GM10248 (cell line): ENCODE measurements at regions not wholly inside any gene's neighbourhood (a gene's known extent, or its start where the extent isn't known, plus 50 kb on each side); places are given as distances from the start of the nearest gene placed in this dataset.

Experiments
- CTCF ChIA-PET: fragments of 300-600 bp; sonication (Branson Sonifier 250); formaldehyde crosslinking; extraction: SDS; loops from one replicate; lab custom pipeline; 2021; ENCODE audit warnings: antibody characterized with exemption; lab: Yijun Ruan, JAX
- POLR2A ChIA-PET: fragments of 350-650 bp; sonication (Branson Sonifier 250); formaldehyde crosslinking; extraction: SDS; loops from one replicate; lab custom pipeline; 2020; ENCODE audit warnings: antibody characterized with exemption; lab: Yijun Ruan, JAX
- DNase-seq: peaks from one replicate; pipeline ENCODE4 v3.0.0; 2012; ENCODE audit errors: extremely low spot score
- TF ChIP-seq, protein P1 (sequence below): IDR thresholded peaks from 2 replicates; pipeline ENCODE4 v1.5.1; 2012; ENCODE audit warnings: mild to moderate bottlenecking, low read depth; ENCODE audit errors: extremely low read depth, missing control alignments, control extremely low read depth

DNA sequence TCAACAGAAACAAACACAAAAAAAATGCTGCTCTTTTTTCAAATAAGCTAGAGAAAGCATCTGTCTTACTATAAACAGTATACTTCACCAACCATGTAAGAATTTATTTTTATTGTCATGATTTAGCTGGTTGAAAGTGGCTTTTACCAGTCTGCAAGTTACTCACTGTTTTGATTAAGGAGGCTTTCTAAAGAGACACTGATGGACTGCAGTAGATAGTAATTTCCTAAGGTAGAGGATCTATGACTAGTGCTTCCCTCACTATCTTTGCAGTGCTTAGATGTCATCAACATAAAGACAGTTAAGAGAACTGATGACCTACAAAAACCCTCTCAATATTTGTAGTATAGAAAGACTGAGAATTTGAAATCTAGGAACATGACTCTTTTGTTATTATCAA is 846.2 kb upstream of the AGA start:
- DNase-seq, result no peak
- TF ChIP-seq, protein P1, sequence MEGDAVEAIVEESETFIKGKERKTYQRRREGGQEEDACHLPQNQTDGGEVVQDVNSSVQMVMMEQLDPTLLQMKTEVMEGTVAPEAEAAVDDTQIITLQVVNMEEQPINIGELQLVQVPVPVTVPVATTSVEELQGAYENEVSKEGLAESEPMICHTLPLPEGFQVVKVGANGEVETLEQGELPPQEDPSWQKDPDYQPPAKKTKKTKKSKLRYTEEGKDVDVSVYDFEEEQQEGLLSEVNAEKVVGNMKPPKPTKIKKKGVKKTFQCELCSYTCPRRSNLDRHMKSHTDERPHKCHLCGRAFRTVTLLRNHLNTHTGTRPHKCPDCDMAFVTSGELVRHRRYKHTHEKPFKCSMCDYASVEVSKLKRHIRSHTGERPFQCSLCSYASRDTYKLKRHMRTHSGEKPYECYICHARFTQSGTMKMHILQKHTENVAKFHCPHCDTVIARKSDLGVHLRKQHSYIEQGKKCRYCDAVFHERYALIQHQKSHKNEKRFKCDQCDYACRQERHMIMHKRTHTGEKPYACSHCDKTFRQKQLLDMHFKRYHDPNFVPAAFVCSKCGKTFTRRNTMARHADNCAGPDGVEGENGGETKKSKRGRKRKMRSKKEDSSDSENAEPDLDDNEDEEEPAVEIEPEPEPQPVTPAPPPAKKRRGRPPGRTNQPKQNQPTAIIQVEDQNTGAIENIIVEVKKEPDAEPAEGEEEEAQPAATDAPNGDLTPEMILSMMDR, result no peak
- ChIA-PET CTCF (no interaction called here), POLR2A (no interaction called here)

DNA sequence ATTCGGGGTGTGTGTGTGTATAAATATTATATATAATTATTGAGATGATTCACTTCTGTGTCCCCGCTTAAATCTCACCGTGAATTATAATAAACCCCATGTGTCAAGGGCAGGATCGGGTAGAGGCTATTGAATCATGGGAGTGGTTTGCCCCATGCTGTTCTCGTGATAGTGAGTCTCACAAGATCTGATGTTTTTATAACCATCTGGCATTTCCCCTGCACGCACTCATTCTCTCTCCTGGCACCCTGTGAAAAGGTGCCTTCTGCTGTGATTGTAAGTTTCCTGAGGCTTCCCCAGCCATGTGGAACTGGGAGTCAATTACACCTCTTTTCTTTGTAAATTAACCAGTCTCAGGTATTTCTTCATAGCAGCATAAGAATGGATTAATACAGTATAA is 851.4 kb upstream of the AGA start:
- TF ChIP-seq, protein P1, result no peak
- CTCF ChIA-PET, result interaction anchor here (2.1 kb wide), 1 partner anchor 9 kb away, joined by 7 read pairs; no protein-coding TSS in a partner anchor
- POLR2A ChIA-PET, result no interaction called here
- DNase-seq, result no peak

DNA sequence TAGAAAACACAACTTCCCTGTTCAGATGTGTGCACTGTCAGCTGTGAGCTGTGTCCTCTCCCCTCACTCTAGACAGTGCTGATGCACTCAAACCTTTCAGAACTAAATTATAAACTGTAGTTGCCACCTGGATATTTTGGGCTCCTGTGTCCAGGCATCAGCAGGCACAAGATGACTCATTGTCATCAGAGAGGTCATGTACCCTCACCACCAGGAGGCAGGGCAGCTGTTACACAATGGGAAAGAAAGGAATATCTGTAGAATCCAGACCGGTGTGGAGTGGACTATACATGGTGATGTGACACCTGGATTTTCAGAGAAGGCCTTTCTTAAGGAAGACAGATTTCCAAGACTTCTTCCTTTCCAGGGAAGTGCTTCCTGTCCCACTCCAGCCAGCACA is 854.4 kb upstream of the AGA start:
- ChIA-PET POLR2A (no interaction called here), CTCF (no interaction called here)
- DNase-seq, result no peak

DNA sequence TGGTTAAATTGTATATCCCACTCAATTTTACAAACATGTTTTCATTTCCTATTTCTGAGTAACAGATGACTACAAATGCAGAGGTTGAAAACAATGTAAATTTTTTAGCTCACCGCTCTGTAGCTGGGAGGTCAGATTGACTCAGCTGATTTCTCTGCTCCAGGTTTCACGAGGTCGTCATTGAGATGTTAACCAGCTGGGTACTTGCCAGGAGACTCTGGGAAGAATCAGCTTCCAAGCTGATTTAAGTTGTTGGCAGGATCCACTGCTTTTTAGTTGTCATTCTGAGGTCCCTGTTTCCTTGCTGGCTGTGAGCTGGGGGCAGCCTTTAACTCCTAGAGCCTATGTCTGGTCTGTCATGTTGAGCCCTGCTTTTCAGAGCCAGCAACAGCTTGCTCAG is 864.3 kb upstream of the AGA start:
- no peak for DNase-seq
- ChIA-PET CTCF (interaction anchor here (0.8 to 1.2 kb wide), 2 partner anchors 8 to 30 kb away, joined by 3 read pairs; no protein-coding TSS in a partner anchor), POLR2A (no interaction called here)
- TF ChIP-seq, protein P1, result no peak

More for the DNA sequence above, 854.4 kb upstream of the AGA start:
- TF ChIP-seq, protein P1, result no peak

DNA sequence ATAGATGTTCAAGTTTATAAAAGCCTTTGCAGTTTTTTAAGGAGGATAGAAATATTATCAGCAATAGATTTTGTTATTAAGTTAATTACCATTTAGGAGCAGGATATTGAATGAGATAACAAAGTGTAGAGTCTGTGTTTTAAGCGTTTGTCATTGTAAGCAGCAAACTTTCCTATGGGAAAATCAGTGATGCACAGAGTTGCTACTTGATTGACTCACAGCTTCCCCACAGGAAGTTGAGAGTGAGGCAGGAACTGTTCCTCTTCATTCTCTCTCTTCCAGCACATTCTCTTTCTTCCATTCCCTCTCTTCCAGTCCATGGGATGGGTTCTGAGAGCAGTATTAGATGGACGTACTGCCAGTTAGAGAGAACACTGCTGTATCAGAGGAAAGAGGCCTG is 867.7 kb upstream of the AGA start:
- POLR2A ChIA-PET, result no interaction called here
- DNase-seq, result no peak
- CTCF ChIA-PET, result no interaction called here

DNA sequence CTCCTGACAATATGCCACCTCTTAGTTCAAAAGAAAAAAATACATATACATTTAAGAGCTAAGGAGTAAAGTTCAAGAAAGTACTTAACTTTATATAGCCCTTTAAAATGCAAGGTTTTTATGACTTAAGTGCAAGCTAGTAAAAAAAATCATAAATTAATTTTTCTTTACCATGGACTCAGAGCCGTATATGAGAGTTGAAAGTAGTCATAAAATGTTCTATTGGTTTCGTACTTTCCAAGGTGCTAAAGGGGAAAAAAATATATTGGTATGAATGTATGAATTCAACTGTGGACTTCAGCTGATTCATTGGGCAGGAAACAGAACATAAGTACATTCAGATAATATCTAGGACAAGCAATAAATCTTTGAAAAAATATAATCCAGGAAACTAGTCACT is 869.8 kb upstream of the AGA start:
- ChIA-PET CTCF (interaction anchor here (1.1 kb wide), 1 partner anchor 19 kb away, joined by 3 read pairs; no protein-coding TSS in a partner anchor), POLR2A (no interaction called here)
- DNase-seq, result no peak
- TF ChIP-seq, protein P1, result no peak

More for the DNA sequence above, 867.7 kb upstream of the AGA start:
- TF ChIP-seq, protein P1, result no peak
